HepG2 (cell line): ENCODE measurements at regions not wholly inside any gene's neighbourhood (a gene's known extent, or its start where the extent isn't known, plus 50 kb on each side); places are given as distances from the start of the nearest gene placed in this dataset.

Source experiments
- ATAC-seq: fragments of 200-7000 bp; cut with Tn5 transposase; 3 replicates; pipeline ENCODE4 v1.9.1; 2020; ENCODE audit warnings: mild to moderate bottlenecking, moderate library complexity
- BruUV-seq: library from RNA; stranded (reverse); fragments of 400-500 nt; replicated peaks from 2 replicates; lab custom pipeline; 2021; lab: Mats Ljungman, UMichigan
- CTCF ChIA-PET: fragments of 300-600 bp; formaldehyde crosslinking; extraction: SDS; loops from one replicate; lab custom pipeline; 2021; ENCODE audit warnings: low total read pairs, inconsistent platforms, low intra/inter-chr PET ratio; lab: Yijun Ruan, JAX
- POLR2A ChIA-PET: fragments of 350-600 bp; sonication (Branson Sonifier 250); formaldehyde crosslinking; loops from one replicate; lab custom pipeline; 2020; ENCODE audit warnings: antibody characterized with exemption, inconsistent platforms; lab: Yijun Ruan, JAX
- DNase-seq: peaks from one replicate; pipeline ENCODE4 v3.0.0-alpha.2; 2015; ENCODE audit warnings: low spot score
- FAIRE-seq: peaks from 3 replicates; lab custom pipeline; 2011; peaks lifted over from hg19 to GRCh38; lab: Jason Lieb, UNC
- H2AFZ ChIP-seq: one replicate; pipeline ENCODE4 v1.6.1; 2011; ENCODE audit warnings: low read length, inconsistent platforms
- H3K27ac ChIP-seq: fragments of 300-600 bp; 3 replicates; pipeline ENCODE4 v1.8.0; 2011; ENCODE audit warnings: mixed run types, mild to moderate bottlenecking, mixed read lengths, low read length, inconsistent platforms; ENCODE audit not compliant: insufficient read depth; ENCODE audit errors: extremely low read length
- H3K27me3 ChIP-seq, 2 experiments: fragments of 200-600 bp in 1 of 2; 2 replicates in 1 of 2; 3 replicates in 1 of 2; pipeline versions ENCODE4 v1.6.0 to v1.8.0; 2011; ENCODE audit warnings: low read length in 2 of 2, mild to moderate bottlenecking in 2 of 2, moderate library complexity in 2 of 2, inconsistent platforms in 1 of 2; ENCODE audit not compliant: insufficient read depth in 2 of 2, control insufficient read depth in 1 of 2
- H3K36me3 ChIP-seq, 2 experiments: fragments of 200-600 bp in 1 of 2; replicated peaks in 1 of 2; 2 replicates in 1 of 2; 3 replicates in 1 of 2; pipeline versions ENCODE4 v1.5.1 to v1.8.0; 2011; ENCODE audit warnings: low read length in 2 of 2, inconsistent platforms in 1 of 2; ENCODE audit not compliant: insufficient read depth in 2 of 2, control insufficient read depth in 1 of 2
- H3K4me1 ChIP-seq: 2 replicates; pipeline ENCODE4 v1.5.1; 2012; ENCODE audit warnings: low read length, inconsistent platforms; ENCODE audit not compliant: insufficient read depth
- H3K4me2 ChIP-seq: 2 replicates; pipeline ENCODE4 v1.6.0; 2011; ENCODE audit warnings: low read depth, low read length, inconsistent platforms
- H3K4me3 ChIP-seq, 3 experiments: fragments of 200-600 bp in 1 of 3; sonication (generic), shearing (Covaris generic) in 1 of 3; replicated peaks in 1 of 3; 2 replicates each; pipeline ENCODE4 v1.5.1; 2011 to 2016; ENCODE audit warnings: low read length in 3 of 3, inconsistent platforms in 2 of 3, low read depth in 2 of 3, mild to moderate bottlenecking in 2 of 3, control low read depth in 1 of 3, mixed read lengths in 1 of 3; ENCODE audit not compliant: insufficient read depth in 1 of 3
- H3K79me2 ChIP-seq: one replicate; pipeline ENCODE4 v1.6.1; 2011; ENCODE audit warnings: low read length, inconsistent platforms; ENCODE audit not compliant: insufficient read depth
- H3K9ac ChIP-seq: 2 replicates; pipeline ENCODE4 v1.6.0; 2011; ENCODE audit warnings: mild to moderate bottlenecking, low read depth, low read length, inconsistent platforms; ENCODE audit not compliant: insufficient read depth
- H3K9me3 ChIP-seq: 2 replicates; pipeline ENCODE4 v1.5.1; 2012; ENCODE audit warnings: mild to moderate bottlenecking, low read length
- H4K20me1 ChIP-seq: 2 replicates; pipeline ENCODE4 v1.6.0; 2011; ENCODE audit warnings: inconsistent platforms, mild to moderate bottlenecking, low read length, moderate library complexity; ENCODE audit not compliant: insufficient read depth
- BRD4 ChIP-seq: sonication (generic); formaldehyde crosslinking; IDR thresholded peaks from 2 replicates; pipeline ENCODE4 v1.4.0; 2020; ENCODE audit warnings: missing genetic modification reagents
- CREM ChIP-seq, 2 experiments: sonication (generic) in 1 of 2; formaldehyde crosslinking in 1 of 2; IDR thresholded peaks; 2 replicates each; pipeline versions ENCODE4 v1.4.0 to v1.6.1; 2016 to 2020; ENCODE audit warnings: antibody characterized with exemption in 1 of 2, mild to moderate bottlenecking in 1 of 2, missing genetic modification reagents in 1 of 2
- MAX ChIP-seq: IDR thresholded peaks from 2 replicates; pipeline ENCODE4 v1.6.1; 2012; ENCODE audit warnings: inconsistent platforms
- MBD4 ChIP-seq: IDR thresholded peaks from 2 replicates; pipeline ENCODE4 v1.6.1; 2012; ENCODE audit warnings: low read length, inconsistent platforms, borderline replicate concordance
- MTA3 ChIP-seq: sonication (generic); formaldehyde crosslinking; IDR thresholded peaks from 2 replicates; pipeline ENCODE4 v1.4.0; 2020; ENCODE audit warnings: missing genetic modification reagents
- SYNCRIP ChIP-seq: fragments of 200-400 bp; formaldehyde crosslinking; IDR thresholded peaks from 2 replicates; pipeline ENCODE4 v1.6.1; 2018; ENCODE audit warnings: mild to moderate bottlenecking, low read depth, low read length; ENCODE audit not compliant: insufficient read depth
- ZBTB33 ChIP-seq: sonication (generic); formaldehyde crosslinking; IDR thresholded peaks from 2 replicates; pipeline ENCODE4 v1.4.0; 2020; ENCODE audit warnings: missing genetic modification reagents
- ZNF350 ChIP-seq: sonication (generic); formaldehyde crosslinking; IDR thresholded peaks from 2 replicates; pipeline ENCODE4 v1.4.0; 2020; ENCODE audit warnings: mild to moderate bottlenecking, low read depth, missing genetic modification reagents, borderline replicate concordance
- ZNF513 ChIP-seq: sonication (generic); formaldehyde crosslinking; conservative IDR thresholded peaks from 2 replicates; pipeline ENCODE4 v1.5.0; 2020; ENCODE audit warnings: missing genetic modification reagents
- ZSCAN29 ChIP-seq: sonication (generic); formaldehyde crosslinking; conservative IDR thresholded peaks from 2 replicates; pipeline ENCODE4 v1.4.0; 2020; ENCODE audit warnings: mild to moderate bottlenecking, missing genetic modification reagents
- WGBS: methylation state at CpG from one replicate; pipeline ENCODE4 v1.1.6; 2017; ENCODE audit warnings: low lambda C conversion rate; 5-methylcytosine and 5-hydroxymethylcytosine counted together
- in situ Hi-C: cut with HindIII; loops from 2 replicates; pipeline ENCODE4 v1.10.0; 2017; ENCODE audit warnings: low pct_unique_long_range_greater_than_20kb; ENCODE audit not compliant: extremely low pct_ligation_motif_present
- intact Hi-C: fragments of 100-400 bp; cut with micrococcal nuclease; formaldehyde crosslinking; loops from one replicate; pipeline ENCODE4 v1.10.0; 2022; ENCODE audit not compliant: unreplicated experiment
- TF ChIP-seq, protein P1 (sequence below): IDR thresholded peaks from 2 replicates; pipeline ENCODE4 v1.6.1; 2016; ENCODE audit warnings: low read depth
- TF ChIP-seq, protein P2 (sequence below): IDR thresholded peaks from 2 replicates; pipeline ENCODE4 v1.6.1; 2016; ENCODE audit warnings: low read depth, control low read depth

DNA sequence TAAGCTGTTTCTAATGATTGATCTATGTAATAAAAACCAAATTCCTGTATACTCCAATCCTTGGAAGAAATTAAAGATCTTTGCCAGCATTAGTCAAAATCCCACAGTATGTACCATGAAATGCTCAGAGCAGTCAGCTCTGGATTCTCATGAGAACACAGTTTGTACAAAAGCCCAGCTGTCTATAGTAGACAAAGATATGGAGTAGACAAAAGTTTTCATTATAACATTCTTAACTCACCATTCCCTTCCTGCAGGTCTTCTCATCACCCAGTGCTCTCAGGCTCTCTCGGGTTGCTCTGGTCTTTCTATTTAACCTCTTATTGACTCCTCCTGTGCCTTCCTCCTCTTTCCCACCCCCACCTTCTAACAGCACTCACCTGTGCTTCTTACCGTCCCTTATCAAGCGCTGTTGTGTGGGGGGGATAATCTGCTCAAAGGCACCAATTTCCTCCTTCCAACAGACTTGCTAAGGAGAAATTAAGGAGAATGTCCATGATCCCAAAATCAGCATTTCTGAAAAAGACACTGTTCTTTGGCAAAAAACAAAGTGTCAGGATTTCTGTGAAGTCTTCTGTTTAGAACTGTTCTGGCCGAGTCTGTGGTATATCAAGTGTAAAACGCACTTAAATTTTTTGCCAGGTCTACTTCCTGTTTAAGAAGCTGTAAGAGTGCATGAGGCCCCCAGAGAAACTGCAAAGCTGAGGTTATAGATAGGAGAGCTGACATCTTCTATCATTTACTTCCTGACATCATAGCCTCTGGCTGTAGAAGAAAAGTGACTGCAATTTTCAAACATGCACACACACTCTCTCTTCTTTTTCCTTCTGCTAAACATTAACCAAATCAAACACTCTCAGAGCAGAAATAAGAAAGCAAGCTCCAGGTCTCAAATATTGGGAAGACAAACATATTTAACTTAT is 144.1 kb downstream of the EVA1A start:
- intact Hi-C loops (no loop called here), in situ Hi-C loops (no loop called here)
- FAIRE-seq (no peak), DNase-seq (no peak), ATAC-seq (peak; percentile 75)
- ChIA-PET CTCF (no interaction called here), POLR2A (no interaction called here)
- H3K79me2 ChIP-seq: no peaks in the 10 kb centered on the region
- H3K4me2 ChIP-seq: peak overlapping the region; percentile 13
- H3K4me3 ChIP-seq: no peak overlapping the region
- H4K20me1 ChIP-seq: no peaks in the 10 kb centered on the region
- H3K4me1 ChIP-seq: peaks cover 16% of the 10 kb centered on the region
- H3K36me3 ChIP-seq: no peaks in the 10 kb centered on the region
- H3K9ac ChIP-seq: no peak overlapping the region
- no peak overlapping the region for H2AFZ ChIP-seq
- BruUV-seq: no TSS peak
- 20% methylated on average over 5 of the region's 5 CpGs for WGBS
- peaks cover 0 to 28% of the 10 kb centered on the region in 2 experiments for H3K27me3 ChIP-seq
- H3K27ac ChIP-seq: no peak overlapping the region
- H3K9me3 ChIP-seq: no peaks in the 10 kb centered on the region
- TF ChIP-seq, protein P1, sequence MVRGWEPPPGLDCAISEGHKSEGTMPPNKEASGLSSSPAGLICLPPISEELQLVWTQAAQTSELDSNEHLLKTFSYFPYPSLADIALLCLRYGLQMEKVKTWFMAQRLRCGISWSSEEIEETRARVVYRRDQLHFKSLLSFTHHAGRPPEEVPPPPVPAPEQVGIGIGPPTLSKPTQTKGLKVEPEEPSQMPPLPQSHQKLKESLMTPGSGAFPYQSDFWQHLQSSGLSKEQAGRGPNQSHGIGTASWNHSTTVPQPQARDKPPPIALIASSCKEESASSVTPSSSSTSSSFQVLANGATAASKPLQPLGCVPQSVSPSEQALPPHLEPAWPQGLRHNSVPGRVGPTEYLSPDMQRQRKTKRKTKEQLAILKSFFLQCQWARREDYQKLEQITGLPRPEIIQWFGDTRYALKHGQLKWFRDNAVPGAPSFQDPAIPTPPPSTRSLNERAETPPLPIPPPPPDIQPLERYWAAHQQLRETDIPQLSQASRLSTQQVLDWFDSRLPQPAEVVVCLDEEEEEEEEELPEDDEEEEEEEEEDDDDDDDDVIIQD: no peak
- TF ChIP-seq MAX: no peak
- TF ChIP-seq MBD4: peak; percentile 59; the same call in 1 of the 2 replicates
- no peak for TF ChIP-seq CREM (IDR thresholded peaks at IDR 0.05)
- no peak for TF ChIP-seq CREM (CRISPR knock-in tag; IDR thresholded peaks at IDR 0.05)
- TF ChIP-seq BRD4 (CRISPR knock-in tag): no peak
- TF ChIP-seq ZNF513 (CRISPR knock-in tag): no peak
- TF ChIP-seq ZBTB33 (CRISPR knock-in tag): no peak
- no peak for TF ChIP-seq SYNCRIP
- TF ChIP-seq, protein P2, sequence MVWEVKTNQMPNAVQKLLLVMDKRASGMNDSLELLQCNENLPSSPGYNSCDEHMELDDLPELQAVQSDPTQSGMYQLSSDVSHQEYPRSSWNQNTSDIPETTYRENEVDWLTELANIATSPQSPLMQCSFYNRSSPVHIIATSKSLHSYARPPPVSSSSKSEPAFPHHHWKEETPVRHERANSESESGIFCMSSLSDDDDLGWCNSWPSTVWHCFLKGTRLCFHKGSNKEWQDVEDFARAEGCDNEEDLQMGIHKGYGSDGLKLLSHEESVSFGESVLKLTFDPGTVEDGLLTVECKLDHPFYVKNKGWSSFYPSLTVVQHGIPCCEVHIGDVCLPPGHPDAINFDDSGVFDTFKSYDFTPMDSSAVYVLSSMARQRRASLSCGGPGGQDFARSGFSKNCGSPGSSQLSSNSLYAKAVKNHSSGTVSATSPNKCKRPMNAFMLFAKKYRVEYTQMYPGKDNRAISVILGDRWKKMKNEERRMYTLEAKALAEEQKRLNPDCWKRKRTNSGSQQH: no peak
- no peak for TF ChIP-seq MTA3 (CRISPR knock-in tag)
- no peak for TF ChIP-seq ZSCAN29 (CRISPR knock-in tag)
- no peak for TF ChIP-seq ZNF350 (CRISPR knock-in tag)
